Peyer's patch (tissue), 4 donors: ENCODE measurements at regions not wholly inside any gene's neighbourhood (a gene's known extent, or its start where the extent isn't known, plus 50 kb on each side); places are given as distances from the start of the nearest gene placed in this dataset.

Source experiments
- POLR2A ChIP-seq, 2 donors: fragments of 450-650 bp; IDR thresholded peaks; one replicate each; pipeline ENCODE4 v1.5.1; 2017; ENCODE audit warnings: antibody characterized with exemption in 2 of 2, mild to moderate bottlenecking in 2 of 2, moderate library complexity in 2 of 2
- TF ChIP-seq, protein P1 (sequence below), 6 experiments: fragments of 450-650 bp in 4 of 6; fragments of 200-600 bp in 2 of 6; sonication (generic) in 1 of 6; IDR thresholded peaks; one replicate each; pipeline ENCODE4 v1.5.1; 2017 to 2019; ENCODE audit warnings: antibody characterized with exemption in 6 of 6, mild to moderate bottlenecking in 3 of 6, moderate library complexity in 1 of 6

DNA sequence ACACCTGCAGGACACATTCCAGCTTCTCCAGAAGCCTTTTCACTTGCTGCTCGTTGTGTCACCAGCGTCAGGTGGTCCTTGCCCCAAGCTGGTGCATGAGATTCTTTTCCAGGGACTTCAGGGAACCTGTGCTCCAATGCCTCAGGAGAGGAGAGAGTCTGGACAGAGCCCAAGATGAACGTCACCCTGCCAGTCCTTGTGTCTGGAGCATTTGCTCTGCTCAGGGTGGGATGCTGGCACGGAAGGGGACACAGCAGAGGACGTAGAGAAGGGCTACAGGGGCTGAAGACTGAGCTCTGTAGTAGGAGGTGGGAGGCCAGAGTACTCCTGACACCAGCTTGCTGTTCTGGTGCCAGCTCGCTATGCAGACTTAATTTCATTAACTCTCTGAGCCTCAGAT, 262.1 kb downstream of the XXYLT1 start:
- TF ChIP-seq, protein P1, sequence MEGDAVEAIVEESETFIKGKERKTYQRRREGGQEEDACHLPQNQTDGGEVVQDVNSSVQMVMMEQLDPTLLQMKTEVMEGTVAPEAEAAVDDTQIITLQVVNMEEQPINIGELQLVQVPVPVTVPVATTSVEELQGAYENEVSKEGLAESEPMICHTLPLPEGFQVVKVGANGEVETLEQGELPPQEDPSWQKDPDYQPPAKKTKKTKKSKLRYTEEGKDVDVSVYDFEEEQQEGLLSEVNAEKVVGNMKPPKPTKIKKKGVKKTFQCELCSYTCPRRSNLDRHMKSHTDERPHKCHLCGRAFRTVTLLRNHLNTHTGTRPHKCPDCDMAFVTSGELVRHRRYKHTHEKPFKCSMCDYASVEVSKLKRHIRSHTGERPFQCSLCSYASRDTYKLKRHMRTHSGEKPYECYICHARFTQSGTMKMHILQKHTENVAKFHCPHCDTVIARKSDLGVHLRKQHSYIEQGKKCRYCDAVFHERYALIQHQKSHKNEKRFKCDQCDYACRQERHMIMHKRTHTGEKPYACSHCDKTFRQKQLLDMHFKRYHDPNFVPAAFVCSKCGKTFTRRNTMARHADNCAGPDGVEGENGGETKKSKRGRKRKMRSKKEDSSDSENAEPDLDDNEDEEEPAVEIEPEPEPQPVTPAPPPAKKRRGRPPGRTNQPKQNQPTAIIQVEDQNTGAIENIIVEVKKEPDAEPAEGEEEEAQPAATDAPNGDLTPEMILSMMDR (IDR thresholded peaks at IDR 0.05): no peak
- TF ChIP-seq POLR2A (IDR thresholded peaks at IDR 0.05): no peak
